Neural progenitor cell (in vitro differentiated cells): ENCODE measurements at regions not wholly inside any gene's neighbourhood (a gene's known extent, or its start where the extent isn't known, plus 50 kb on each side); places are given as distances from the start of the nearest gene placed in this dataset.

ENCODE experiments used
- DNase-seq: peaks from one replicate; pipeline ENCODE4 v3.0.0-alpha.2; 2016; ENCODE audit warnings: low spot score
- H2AFZ ChIP-seq: fragments of 200-600 bp; sonication (generic); replicated peaks from 2 replicates; pipeline ENCODE4 v1.6.1; 2016; ENCODE audit warnings: antibody characterized with exemption
- H3F3A ChIP-seq: fragments of 200-600 bp; sonication (generic); 2 replicates; pipeline ENCODE4 v1.6.1; 2016; ENCODE audit warnings: antibody characterized with exemption, low read depth
- H3K27ac ChIP-seq: fragments of 200-600 bp; sonication (generic); 2 replicates; pipeline ENCODE4 v1.5.1; 2016; ENCODE audit warnings: mild to moderate bottlenecking
- H3K27me3 ChIP-seq: fragments of 200-600 bp; sonication (generic); 2 replicates; pipeline ENCODE4 v1.6.1; 2016; ENCODE audit warnings: mild to moderate bottlenecking, moderate library complexity
- H3K36me3 ChIP-seq: fragments of 200-600 bp; sonication (generic); 2 replicates; pipeline ENCODE4 v1.5.1; 2016
- H3K4me1 ChIP-seq: fragments of 200-600 bp; sonication (generic); 2 replicates; pipeline ENCODE4 v1.6.1; 2016; ENCODE audit warnings: mixed run types
- H3K4me2 ChIP-seq: fragments of 200-600 bp; sonication (generic); 2 replicates; pipeline ENCODE4 v1.6.1; 2016
- H3K4me3 ChIP-seq: fragments of 200-600 bp; sonication (generic); 2 replicates; pipeline ENCODE4 v1.5.1; 2016
- H3K79me2 ChIP-seq: fragments of 200-600 bp; sonication (generic); 2 replicates; pipeline ENCODE4 v1.6.1; 2016; ENCODE audit warnings: low read depth
- H3K9ac ChIP-seq: fragments of 200-600 bp; sonication (generic); 2 replicates; pipeline ENCODE4 v1.6.1; 2016
- H3K9me3 ChIP-seq: fragments of 200-600 bp; sonication (generic); 2 replicates; pipeline ENCODE4 v1.5.1; 2016; ENCODE audit warnings: low read depth
- H4K20me1 ChIP-seq: fragments of 200-600 bp; sonication (generic); 2 replicates; pipeline ENCODE4 v1.6.1; 2016; ENCODE audit warnings: low read depth
- H3K27ac Mint-ChIP-seq: 3 replicates; pipeline ENCODE4 v1.8.0; 2021; ENCODE audit warnings: mixed read lengths
- H3K27me3 Mint-ChIP-seq: 2 replicates; pipeline ENCODE4 v1.8.0; 2022; ENCODE audit warnings: low read depth, mild to moderate bottlenecking, inconsistent platforms, moderate library complexity, mixed read lengths; ENCODE audit not compliant: insufficient read depth
- H3K36me3 Mint-ChIP-seq: 3 replicates; pipeline ENCODE4 v1.8.0; 2021; ENCODE audit warnings: mixed read lengths
- H3K4me1 Mint-ChIP-seq: 3 replicates; pipeline ENCODE4 v1.8.0; 2021; ENCODE audit warnings: mixed read lengths
- H3K4me3 Mint-ChIP-seq: 3 replicates; pipeline ENCODE4 v1.8.0; 2021; ENCODE audit warnings: mild to moderate bottlenecking, moderate library complexity, mixed read lengths
- H3K9me3 Mint-ChIP-seq: 3 replicates; pipeline ENCODE4 v1.8.0; 2020; ENCODE audit warnings: mixed read lengths
- CTCF ChIP-seq: fragments of 200-600 bp; sonication (generic); IDR thresholded peaks from 2 replicates; pipeline ENCODE4 v1.5.1; 2017; ENCODE audit warnings: antibody characterized with exemption, mild to moderate bottlenecking
- EZH2 ChIP-seq: fragments of 200-600 bp; sonication (generic); IDR thresholded peaks from 2 replicates; pipeline ENCODE4 v1.6.1; 2017; ENCODE audit warnings: antibody characterized with exemption, mild to moderate bottlenecking, moderate library complexity
- EZH2phosphoT487 ChIP-seq: fragments of 200-600 bp; sonication (generic); IDR thresholded peaks from 2 replicates; pipeline ENCODE4 v1.6.1; 2017; ENCODE audit warnings: antibody characterized with exemption

GRCh38 chr1:181334724-181335123, 148.6 kb upstream of the CACNA1E start:
- H3K4me1 ChIP-seq, result no peaks in the 10 kb centered on the region
- H3K9ac ChIP-seq, result no peak overlapping the region
- no peaks in the 10 kb centered on the region for H4K20me1 ChIP-seq
- no peak for DNase-seq
- Mint-ChIP-seq H3K27ac (no peak overlapping the region), H3K4me1 (no peaks in the 10 kb centered on the region), H3K9me3 (peaks cover 2% of the 10 kb centered on the region), H3K36me3 (no peaks in the 10 kb centered on the region), H3K4me3 (no peak overlapping the region), H3K27me3 (no peaks in the 10 kb centered on the region)
- H3K27me3 ChIP-seq, result no peaks in the 10 kb centered on the region
- no peaks in the 10 kb centered on the region for H3K79me2 ChIP-seq
- no peak overlapping the region for H2AFZ ChIP-seq
- TF ChIP-seq EZH2phosphoT487, result no peak
- TF ChIP-seq EZH2, result no peak
- no peak for TF ChIP-seq CTCF
- no peak overlapping the region for H3K4me2 ChIP-seq
- no peaks in the 10 kb centered on the region for H3F3A ChIP-seq
- no peaks in the 10 kb centered on the region for H3K9me3 ChIP-seq
- H3K36me3 ChIP-seq, result no peaks in the 10 kb centered on the region
- no peak overlapping the region for H3K27ac ChIP-seq
- no peak overlapping the region for H3K4me3 ChIP-seq

GRCh38 chr1:181335631-181336030, 147.7 kb upstream of the CACNA1E start:
- Histone ChIP-seq H3F3A (no peaks in the 10 kb centered on the region), H3K79me2 (no peaks in the 10 kb centered on the region), H3K4me3 (no peak overlapping the region), H3K4me2 (no peak overlapping the region), H3K36me3 (no peaks in the 10 kb centered on the region), H2AFZ (no peak overlapping the region), H3K27ac (no peak overlapping the region), H3K27me3 (no peaks in the 10 kb centered on the region), H3K9ac (no peak overlapping the region), H3K4me1 (no peaks in the 10 kb centered on the region), H3K9me3 (no peaks in the 10 kb centered on the region), H4K20me1 (no peaks in the 10 kb centered on the region)
- DNase-seq, result no peak
- no peaks in the 10 kb centered on the region for H3K36me3 Mint-ChIP-seq
- TF ChIP-seq EZH2phosphoT487 (no peak), CTCF (no peak), EZH2 (no peak)
- H3K27me3 Mint-ChIP-seq, result no peaks in the 10 kb centered on the region
- H3K4me3 Mint-ChIP-seq, result no peak overlapping the region
- H3K9me3 Mint-ChIP-seq, result peaks cover 2% of the 10 kb centered on the region
- H3K4me1 Mint-ChIP-seq, result no peaks in the 10 kb centered on the region
- no peak overlapping the region for H3K27ac Mint-ChIP-seq

GRCh38 chr1:181341026-181341632, 142.2 kb upstream of the CACNA1E start:
- Mint-ChIP-seq H3K4me1 (no peaks in the 10 kb centered on the region), H3K27me3 (peaks cover 16% of the 10 kb centered on the region), H3K9me3 (peaks cover 2% of the 10 kb centered on the region), H3K27ac (no peak overlapping the region), H3K36me3 (no peaks in the 10 kb centered on the region), H3K4me3 (no peak overlapping the region)
- no peak overlapping the region for H3K4me3 ChIP-seq
- DNase-seq, result no peak
- no peak overlapping the region for H3K9ac ChIP-seq
- TF ChIP-seq CTCF (no peak), EZH2phosphoT487 (no peak), EZH2 (no peak)
- H3K36me3 ChIP-seq, result no peaks in the 10 kb centered on the region
- no peak overlapping the region for H3K27ac ChIP-seq
- no peaks in the 10 kb centered on the region for H3K9me3 ChIP-seq
- no peaks in the 10 kb centered on the region for H3K79me2 ChIP-seq
- no peaks in the 10 kb centered on the region for H3K27me3 ChIP-seq
- H4K20me1 ChIP-seq, result no peaks in the 10 kb centered on the region
- H3K4me1 ChIP-seq, result peaks cover 6% of the 10 kb centered on the region
- no peak overlapping the region for H2AFZ ChIP-seq
- H3K4me2 ChIP-seq, result no peak overlapping the region
- H3F3A ChIP-seq, result no peaks in the 10 kb centered on the region
